ENCODE measurements at regions not wholly inside any gene's neighbourhood (a gene's known extent, or its start where the extent isn't known, plus 50 kb on each side); places are given as distances from the start of the nearest gene placed in this dataset.

- H3K36me3 ChIP-seq (ENCODE audit: low read depth, low read length), result no peaks in the 10 kb centered on the region
- no peaks in the 10 kb centered on the region for H3K4me1 ChIP-seq (ENCODE audit: insufficient read depth, low read length)
- no peaks in the 10 kb centered on the region for H3K79me2 ChIP-seq (ENCODE audit: low read length)
- H3K9me2 ChIP-seq (replicated peaks; ENCODE audit: low read length), result no peaks in the 10 kb centered on the region
- peaks cover 28% of the 10 kb centered on the region for H3K27me3 ChIP-seq (ENCODE audit: low read length)
- H3K4me3 ChIP-seq (ENCODE audit: low read length), result no peak overlapping the region
- TF ChIP-seq CTCF (conservative IDR thresholded peaks at IDR 0.05; ENCODE audit: low read depth, low read length), result no peak
- no peak for TF ChIP-seq EZH2 (IDR thresholded peaks at IDR 0.05; ENCODE audit: low read length, unreplicated experiment)
- no peak for TF ChIP-seq EZH2phosphoT487 (IDR thresholded peaks at IDR 0.05; ENCODE audit: borderline replicate concordance, low read length)
- DNase-seq (no peak), ATAC-seq (no peak)
- H2AFZ ChIP-seq (ENCODE audit: low read length), result no peak overlapping the region
- H3F3A ChIP-seq (ENCODE audit: low read length, unreplicated experiment), result no peaks in the 10 kb centered on the region
- POLR2A ChIA-PET (ENCODE audit: unreplicated experiment), result no interaction called here
- no peaks in the 10 kb centered on the region for H4K20me1 ChIP-seq (ENCODE audit: low read length)
- no peak overlapping the region for H3K4me2 ChIP-seq (ENCODE audit: low read length)
- no peak overlapping the region for H3K27ac ChIP-seq (ENCODE audit: low read length)
- BruUV-seq (replicated peaks), result no TSS peak
- no peak overlapping the region for H3K9ac ChIP-seq (ENCODE audit: low read length)
- no peaks in the 10 kb centered on the region for H3K9me3 ChIP-seq (ENCODE audit: low read length)
- intact Hi-C loops (cut with micrococcal nuclease), result no loop called here
- CTCF ChIA-PET, result no interaction called here
Measured at GRCh38 chr10:47118326-47118725, 181.7 kb upstream of the GDF10 start.

- ChIA-PET POLR2A (ENCODE audit: unreplicated experiment) (no interaction called here), CTCF (no interaction called here)
- no peaks in the 10 kb centered on the region for H3K9me3 ChIP-seq (ENCODE audit: low read length)
- ATAC-seq (no peak), DNase-seq (no peak)
- no peak overlapping the region for H3K4me2 ChIP-seq (ENCODE audit: low read length)
- H3K27ac ChIP-seq (ENCODE audit: low read length), result no peak overlapping the region
- BruUV-seq (replicated peaks), result no TSS peak
- no peaks in the 10 kb centered on the region for H3K9me2 ChIP-seq (replicated peaks; ENCODE audit: low read length)
- H3K4me3 ChIP-seq (ENCODE audit: low read length), result no peak overlapping the region
- no peak overlapping the region for H3K9ac ChIP-seq (ENCODE audit: low read length)
- no peaks in the 10 kb centered on the region for H3K79me2 ChIP-seq (ENCODE audit: low read length)
- H3F3A ChIP-seq (ENCODE audit: low read length, unreplicated experiment), result no peaks in the 10 kb centered on the region
- H3K27me3 ChIP-seq (ENCODE audit: low read length), result peaks cover 19% of the 10 kb centered on the region
- TF ChIP-seq EZH2phosphoT487 (IDR thresholded peaks at IDR 0.05; ENCODE audit: borderline replicate concordance, low read length), result no peak
- TF ChIP-seq EZH2 (IDR thresholded peaks at IDR 0.05; ENCODE audit: low read length, unreplicated experiment), result no peak
- TF ChIP-seq CTCF (conservative IDR thresholded peaks at IDR 0.05; ENCODE audit: low read depth, low read length), result no peak
- no peaks in the 10 kb centered on the region for H3K4me1 ChIP-seq (ENCODE audit: insufficient read depth, low read length)
- H3K36me3 ChIP-seq (ENCODE audit: low read depth, low read length), result no peaks in the 10 kb centered on the region
- no peak overlapping the region for H2AFZ ChIP-seq (ENCODE audit: low read length)
- no peaks in the 10 kb centered on the region for H4K20me1 ChIP-seq (ENCODE audit: low read length)
- intact Hi-C loops (cut with micrococcal nuclease), result no loop called here
Measured at GRCh38 chr10:47121336-47121735, 178.7 kb upstream of the GDF10 start.

- TF ChIP-seq EZH2phosphoT487 (IDR thresholded peaks at IDR 0.05; ENCODE audit: borderline replicate concordance, low read length) (no peak), CTCF (conservative IDR thresholded peaks at IDR 0.05; ENCODE audit: low read depth, low read length) (no peak), EZH2 (IDR thresholded peaks at IDR 0.05; ENCODE audit: low read length, unreplicated experiment) (no peak)
- no peak overlapping the region for H3K4me2 ChIP-seq (ENCODE audit: low read length)
- no peaks in the 10 kb centered on the region for H3K9me2 ChIP-seq (replicated peaks; ENCODE audit: low read length)
- BruUV-seq (replicated peaks), result no TSS peak
- H3K4me3 ChIP-seq (ENCODE audit: low read length), result no peak overlapping the region
- H3K4me1 ChIP-seq (ENCODE audit: insufficient read depth, low read length), result no peaks in the 10 kb centered on the region
- no peaks in the 10 kb centered on the region for H4K20me1 ChIP-seq (ENCODE audit: low read length)
- ATAC-seq, result no peak
- no peaks in the 10 kb centered on the region for H3K9me3 ChIP-seq (ENCODE audit: low read length)
- H3F3A ChIP-seq (ENCODE audit: low read length, unreplicated experiment), result no peaks in the 10 kb centered on the region
- H3K27me3 ChIP-seq (ENCODE audit: low read length), result peaks cover 18% of the 10 kb centered on the region
- CTCF ChIA-PET, result no interaction called here
- POLR2A ChIA-PET (ENCODE audit: unreplicated experiment), result no interaction called here
- H3K36me3 ChIP-seq (ENCODE audit: low read depth, low read length), result no peaks in the 10 kb centered on the region
- no peak overlapping the region for H2AFZ ChIP-seq (ENCODE audit: low read length)
- intact Hi-C loops (cut with micrococcal nuclease), result no loop called here
- no peak overlapping the region for H3K9ac ChIP-seq (ENCODE audit: low read length)
- no peaks in the 10 kb centered on the region for H3K79me2 ChIP-seq (ENCODE audit: low read length)
- no peak overlapping the region for H3K27ac ChIP-seq (ENCODE audit: low read length)
- DNase-seq, result no peak
Measured at GRCh38 chr10:47123716-47124288, 176.2 kb upstream of the GDF10 start.
